GM12874 (cell line): ENCODE measurements at regions not wholly inside any gene's neighbourhood (a gene's known extent, or its start where the extent isn't known, plus 50 kb on each side); places are given as distances from the start of the nearest gene placed in this dataset.

Experiments
- CTCF ChIP-seq: IDR thresholded peaks from 2 replicates; pipeline ENCODE4 v1.5.1; 2011; ENCODE audit warnings: low read depth, mild to moderate bottlenecking, control low read depth, low read length, moderate library complexity; ENCODE audit not compliant: insufficient read depth

GRCh38 chr3:117473981-117474538 is 764.5 kb downstream of the TUSC7 start:
- TF ChIP-seq CTCF: no peak

GRCh38 chr3:117476572-117476971 is 767.0 kb downstream of the TUSC7 start:
- no peak for TF ChIP-seq CTCF

- TF ChIP-seq CTCF: no peak
These were observed 767.7 kb downstream of the TUSC7 start for GRCh38 chr3:117477214-117477755.

- TF ChIP-seq CTCF: no peak
These were observed 769.5 kb downstream of the TUSC7 start for GRCh38 chr3:117479095-117479494.

GRCh38 chr3:117480525-117480924 is 770.9 kb downstream of the TUSC7 start:
- TF ChIP-seq CTCF: no peak

GRCh38 chr3:117480972-117481371 is 771.4 kb downstream of the TUSC7 start:
- TF ChIP-seq CTCF: no peak

- TF ChIP-seq CTCF: no peak
These were observed 774.3 kb downstream of the TUSC7 start for GRCh38 chr3:117483839-117484238.
